PC-9 (cell line): ENCODE measurements at regions not wholly inside any gene's neighbourhood (a gene's known extent, or its start where the extent isn't known, plus 50 kb on each side); places are given as distances from the start of the nearest gene placed in this dataset.

Source experiments
- CTCF ChIP-seq: fragments of 200-600 bp; sonication (generic); conservative IDR thresholded peaks from 2 replicates; pipeline ENCODE4 v1.6.1; 2017; ENCODE audit warnings: mixed run types, antibody characterized with exemption, mild to moderate bottlenecking, moderate library complexity
- EZH2 ChIP-seq: fragments of 200-600 bp; sonication (generic); IDR thresholded peaks from 2 replicates; pipeline ENCODE4 v1.8.0; 2017; ENCODE audit warnings: antibody characterized with exemption, low read depth

- no peak for TF ChIP-seq EZH2
- TF ChIP-seq CTCF: no peak
Measured at GRCh38 chr1:69400128-69400527, 167.6 kb upstream of the LRRC7 start.
